Umbilical cord (tissue), 1 donor: ENCODE measurements at regions not wholly inside any gene's neighbourhood (a gene's known extent, or its start where the extent isn't known, plus 50 kb on each side); places are given as distances from the start of the nearest gene placed in this dataset.
A peak's percentile ranks its signal among the peaks of the same experiment; 100 is the strongest.
"Not testable (repeated sequence)": the region's sequence is repeated elsewhere in the genome, so short reads cannot be mapped to it uniquely, and the experiment has no call there.

ENCODE experiments used
- DNase-seq: peaks from one replicate; pipeline ENCODE4 v3.0.0-alpha.2; 2015; ENCODE audit warnings: low spot score

DNA sequence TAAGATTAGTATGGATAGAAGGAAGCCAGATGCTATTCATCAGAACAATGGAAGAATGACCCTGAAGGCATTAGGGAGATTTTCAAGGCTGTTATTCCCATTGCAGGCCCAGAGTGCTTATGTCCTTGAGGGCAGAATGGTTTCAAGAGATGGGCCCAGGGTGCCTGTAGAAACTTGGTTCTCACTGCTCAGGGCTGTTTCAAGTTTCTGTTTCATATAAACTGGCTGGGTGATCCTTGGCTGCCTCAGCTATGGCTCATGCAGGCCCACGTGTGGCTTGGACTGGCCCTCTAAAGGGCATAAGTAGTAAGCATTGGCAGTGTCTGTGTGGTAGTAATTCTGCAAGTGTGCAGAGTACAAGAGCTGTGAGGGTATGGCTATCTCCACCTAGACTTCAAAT lies 540.9 kb upstream of the MAN1A1 start:
- DNase-seq: no peak

DNA sequence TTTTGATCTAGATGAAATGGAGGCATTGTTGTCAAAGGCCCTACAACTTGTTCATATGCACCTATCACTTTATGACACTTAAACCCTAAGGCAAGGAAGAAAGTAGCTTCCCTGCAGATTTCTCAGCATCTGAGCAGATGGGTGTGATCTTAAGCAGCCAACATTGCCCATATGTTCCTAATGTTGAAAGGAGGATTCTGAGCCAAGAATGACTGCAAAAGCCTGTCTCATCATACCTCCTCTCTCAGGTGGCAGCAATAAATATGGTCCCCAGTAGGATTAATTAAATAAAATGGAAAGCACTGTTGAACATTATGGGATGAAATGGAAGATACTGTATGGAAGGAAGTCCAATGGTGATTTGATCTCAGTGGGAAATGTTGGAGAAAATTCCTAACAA lies 538.1 kb upstream of the MAN1A1 start:
- DNase-seq: no peak

GRCh38 chr6:119881416-119881815 lies 531.9 kb upstream of the MAN1A1 start:
- DNase-seq: no peak

- no peak for DNase-seq
These were observed 531.3 kb upstream of the MAN1A1 start for GRCh38 chr6:119880840-119881239.

DNA sequence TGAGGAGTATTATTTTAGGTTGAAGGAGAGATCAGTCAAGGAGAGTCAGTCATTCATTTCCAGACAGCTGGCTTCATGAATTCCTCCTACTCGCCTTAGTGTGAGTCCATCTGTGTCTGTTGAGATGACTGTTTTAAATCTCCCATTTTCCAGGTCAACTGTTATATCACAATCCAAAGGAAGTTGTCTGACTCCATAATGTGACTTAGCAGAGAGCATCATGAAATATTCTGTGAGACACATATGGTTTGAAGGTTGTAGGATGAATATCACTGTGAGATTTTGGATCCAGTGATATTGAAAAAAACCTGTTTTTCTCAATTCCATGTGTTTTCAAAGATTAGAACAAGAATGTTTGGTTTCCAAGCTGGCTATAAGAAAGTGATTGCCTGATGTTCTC lies 530.2 kb upstream of the MAN1A1 start:
- no peak for DNase-seq

GRCh38 chr6:119874381-119874780 lies 524.8 kb upstream of the MAN1A1 start:
- DNase-seq: no peak

- DNase-seq: no peak
These were observed 523.5 kb upstream of the MAN1A1 start for GRCh38 chr6:119873107-119873506.

DNA sequence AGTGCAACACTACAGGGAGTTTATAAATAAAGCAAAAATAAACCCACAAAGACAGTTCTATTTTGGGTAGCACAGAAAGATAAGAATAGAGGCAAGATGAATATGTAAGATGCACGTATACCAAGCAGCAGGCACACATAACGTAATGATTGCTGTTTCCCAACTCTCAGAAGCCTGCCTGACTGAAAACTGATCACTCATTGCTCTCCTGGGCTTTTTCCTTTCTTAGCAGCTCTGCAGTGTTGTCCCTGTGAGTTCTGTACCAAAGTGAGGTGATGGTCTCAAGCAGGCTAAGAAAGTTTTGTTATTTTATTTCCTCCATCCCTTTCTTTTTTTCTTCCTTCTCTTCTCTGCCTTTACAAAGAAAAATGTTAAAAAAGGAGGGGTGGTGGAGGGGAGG lies 522.0 kb upstream of the MAN1A1 start:
- DNase-seq: no peak

DNA sequence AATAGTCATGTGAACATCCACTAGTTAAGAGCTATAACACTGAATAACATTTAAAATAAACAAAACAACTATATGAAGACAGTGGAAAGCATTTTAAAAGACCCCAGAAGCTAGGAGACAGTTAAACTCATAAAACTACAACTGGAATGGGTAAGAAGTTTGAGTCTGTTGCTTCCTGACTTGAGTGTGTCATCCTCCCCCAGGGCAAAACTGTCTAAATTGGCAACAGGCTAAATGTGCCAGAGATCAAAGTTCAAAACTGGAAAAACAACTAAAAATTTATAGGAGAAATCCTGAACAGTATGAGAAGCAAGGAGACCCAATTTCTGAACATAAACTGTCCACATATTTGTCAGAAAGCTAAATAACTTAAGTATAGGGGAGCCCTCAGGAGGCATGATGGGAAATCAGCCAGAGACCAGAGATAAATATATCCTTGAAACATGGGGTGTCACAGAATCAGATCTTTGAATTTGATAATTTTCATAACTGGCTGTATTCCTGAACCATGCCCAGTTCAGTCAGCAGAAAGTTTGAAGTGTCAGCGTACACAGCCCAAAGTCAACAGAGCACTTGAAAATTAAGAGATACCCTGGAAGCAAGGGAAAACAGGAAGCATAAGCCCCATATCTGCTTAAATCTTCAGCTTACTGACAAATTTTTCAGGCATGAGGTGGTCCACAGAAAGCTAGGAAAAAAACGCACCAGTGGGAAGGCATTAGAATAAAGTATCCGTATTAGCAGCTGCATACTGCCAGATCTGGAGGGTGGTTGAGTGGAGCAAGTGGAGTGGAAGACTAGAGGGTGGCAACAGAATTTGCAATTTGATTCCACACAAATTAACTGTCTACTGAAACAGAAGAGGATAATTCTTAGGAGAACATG lies 516.1 kb upstream of the MAN1A1 start:
- no peak for DNase-seq

GRCh38 chr6:119862719-119863118 lies 513.2 kb upstream of the MAN1A1 start:
- no peak for DNase-seq

- no peak for DNase-seq
These were observed 509.3 kb upstream of the MAN1A1 start for GRCh38 chr6:119858901-119859300.

- no peak for DNase-seq
These were observed 506.6 kb upstream of the MAN1A1 start for GRCh38 chr6:119856136-119856535.

- no peak for DNase-seq
These were observed 499.1 kb upstream of the MAN1A1 start for GRCh38 chr6:119848696-119849095.

DNA sequence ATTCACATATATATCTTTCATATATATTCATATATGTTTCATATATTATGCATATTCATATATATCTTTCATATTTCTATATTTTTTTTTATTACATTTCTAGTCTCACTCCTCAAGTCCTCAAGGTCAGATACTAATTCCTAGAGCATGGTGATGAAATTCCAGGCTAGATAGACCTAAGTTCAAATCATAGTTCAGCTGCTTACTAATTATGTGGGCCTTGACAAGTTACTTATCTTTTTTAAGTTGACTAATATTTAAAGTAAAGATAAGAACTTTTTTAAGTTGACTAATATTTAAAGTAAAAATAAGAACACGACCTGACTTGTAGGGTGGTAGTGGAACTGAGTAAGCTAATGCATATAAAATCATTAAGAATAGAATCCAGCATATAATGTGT lies 495.6 kb upstream of the MAN1A1 start:
- no peak for DNase-seq

DNA sequence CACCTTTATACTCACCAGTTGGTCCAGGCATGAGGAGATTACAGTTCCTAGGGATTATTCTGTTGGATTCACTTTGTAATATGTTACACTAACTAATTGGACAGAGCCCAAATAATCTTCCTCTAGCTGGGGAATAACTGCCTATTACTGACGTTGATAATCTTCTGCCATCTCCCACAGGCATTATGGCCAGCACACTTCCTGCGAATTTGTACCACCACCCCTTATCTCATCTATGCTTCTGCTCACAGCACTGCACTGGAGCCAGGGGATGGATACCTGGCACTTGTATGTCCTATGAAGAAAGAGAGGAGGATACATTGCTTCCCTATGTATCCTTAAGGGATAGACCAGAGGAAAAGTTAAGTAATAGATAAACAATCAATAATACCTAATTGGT lies 494.8 kb upstream of the MAN1A1 start:
- no peak for DNase-seq

GRCh38 chr6:119842191-119842590 lies 492.6 kb upstream of the MAN1A1 start:
- no peak for DNase-seq

DNA sequence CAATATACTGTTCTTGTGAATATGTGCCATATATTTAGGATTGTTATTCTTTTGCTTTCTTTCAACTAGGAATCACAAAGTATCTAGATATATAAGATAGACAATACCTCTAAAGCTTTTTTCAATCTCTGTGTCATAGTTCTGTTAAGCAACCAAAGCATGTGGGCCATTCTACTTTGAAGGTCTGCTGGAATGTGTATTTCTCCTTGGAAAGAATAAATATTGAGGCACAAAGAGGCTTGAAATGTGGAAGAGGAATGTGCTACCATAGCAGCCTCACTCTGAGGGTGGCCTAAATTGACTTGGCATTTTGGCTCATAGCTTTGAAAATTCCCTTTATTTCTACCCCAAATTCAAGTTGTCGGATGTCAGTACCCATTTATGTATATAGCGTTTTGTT lies 488.5 kb upstream of the MAN1A1 start:
- DNase-seq: no peak

- DNase-seq: peak; percentile 1
These were observed 484.9 kb upstream of the MAN1A1 start for GRCh38 chr6:119834418-119834817.

DNA sequence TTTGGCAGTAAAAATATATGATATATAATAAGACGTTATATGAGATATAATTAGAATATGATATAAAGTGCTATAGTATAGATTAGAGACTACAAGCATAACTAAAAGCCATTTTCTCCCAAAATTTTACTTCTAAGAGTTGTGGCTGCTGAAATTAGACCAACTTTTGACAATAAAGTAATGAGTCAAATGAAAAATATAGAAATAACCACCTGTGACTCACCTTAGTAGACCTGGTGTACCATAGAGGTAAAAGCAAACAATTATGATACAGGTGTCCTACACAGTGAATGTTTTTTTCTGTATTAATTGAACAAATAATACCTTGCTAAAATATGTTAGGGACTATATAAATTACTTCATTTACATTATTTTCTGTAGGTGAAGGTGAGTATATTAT lies 482.9 kb upstream of the MAN1A1 start:
- DNase-seq: no peak

GRCh38 chr6:119830494-119831295 lies 481.1 kb upstream of the MAN1A1 start:
- DNase-seq: no peak

DNA sequence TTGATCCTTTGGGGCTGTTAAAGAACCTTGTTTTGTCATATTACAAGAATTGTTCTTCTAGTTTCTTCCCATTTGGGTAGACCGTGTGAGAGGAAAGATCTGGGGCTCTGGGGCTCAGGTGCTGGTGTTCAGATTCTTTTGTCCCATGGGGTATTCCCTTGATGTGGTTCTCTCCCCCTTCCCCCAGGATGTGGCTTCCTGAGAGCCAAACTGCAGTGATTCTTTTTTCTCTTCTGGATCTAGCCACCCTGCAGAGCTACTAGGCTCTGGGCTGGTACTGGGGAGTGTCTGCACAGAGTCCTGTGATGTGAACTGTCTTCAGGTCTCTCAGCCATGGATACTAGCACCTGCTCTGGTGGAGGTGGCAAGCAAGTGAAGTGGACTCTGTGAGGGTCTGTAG lies 480.5 kb upstream of the MAN1A1 start:
- DNase-seq: no peak

GRCh38 chr6:119829499-119829898 lies 479.9 kb upstream of the MAN1A1 start:
- DNase-seq: not testable (repeated sequence)

DNA sequence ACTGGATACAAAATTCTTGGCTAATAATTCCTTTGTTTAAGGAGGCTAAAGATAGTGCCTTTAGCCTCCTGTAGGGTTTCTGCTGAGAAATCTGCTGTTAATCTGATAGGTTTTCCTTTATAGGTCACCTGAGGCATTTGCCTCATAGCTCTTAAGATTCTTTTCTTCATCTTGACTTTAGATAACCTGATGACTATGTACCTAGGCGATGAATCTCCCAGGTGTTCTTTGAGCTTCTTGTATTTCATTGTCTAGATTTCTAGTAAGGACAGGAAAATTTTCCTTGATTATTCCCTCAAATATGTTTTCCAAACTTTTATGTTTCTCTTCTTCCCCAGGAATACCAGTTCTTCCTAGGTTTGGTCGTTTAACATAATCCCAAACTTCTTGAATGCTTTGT lies 479.4 kb upstream of the MAN1A1 start:
- no peak for DNase-seq
